ENCODE measurements at regions not wholly inside any gene's neighbourhood (a gene's known extent, or its start where the extent isn't known, plus 50 kb on each side); places are given as distances from the start of the nearest gene placed in this dataset.

- TF ChIP-seq TAF1 (IDR thresholded peaks at IDR 0.05; ENCODE audit: borderline replicate concordance, low read depth, low read length) (no peak), POLR2A (IDR thresholded peaks at IDR 0.05; ENCODE audit: low read depth, low read length) (no peak)
Observed at GRCh38 chr12:102567031-102567985, 86.9 kb upstream of the IGF1 start.

All from GM12892 (cell line).